ENCODE measurements at regions not wholly inside any gene's neighbourhood (a gene's known extent, or its start where the extent isn't known, plus 50 kb on each side); places are given as distances from the start of the nearest gene placed in this dataset.
A peak's percentile ranks its signal among the peaks of the same experiment; 100 is the strongest.
"Not testable (repeated sequence)": the region's sequence is repeated elsewhere in the genome, so short reads cannot be mapped to it uniquely, and the experiment has no call there.

DNA sequence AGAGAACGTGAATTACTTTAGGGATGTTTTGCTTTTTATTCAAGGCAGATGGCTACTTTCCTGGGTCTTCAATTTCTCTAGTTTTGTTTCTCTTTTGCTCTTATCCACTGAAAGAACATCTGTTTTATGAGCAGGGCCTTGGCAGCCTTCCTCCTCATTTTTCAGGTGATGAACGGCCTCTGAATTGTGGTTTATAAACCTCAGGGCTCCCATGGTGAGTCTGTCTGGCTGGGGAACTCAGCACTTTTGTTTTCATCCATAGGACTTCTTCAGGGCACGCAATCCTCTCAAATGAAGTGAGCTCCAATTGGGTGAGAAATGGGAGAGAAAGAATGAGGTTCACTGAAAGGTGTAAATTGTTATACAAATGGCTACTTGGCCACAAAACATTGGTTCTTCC, 186.4 kb upstream of the ERCC4 start:
- DNase-seq (ENCODE audit: low read depth), result no peak

DNA sequence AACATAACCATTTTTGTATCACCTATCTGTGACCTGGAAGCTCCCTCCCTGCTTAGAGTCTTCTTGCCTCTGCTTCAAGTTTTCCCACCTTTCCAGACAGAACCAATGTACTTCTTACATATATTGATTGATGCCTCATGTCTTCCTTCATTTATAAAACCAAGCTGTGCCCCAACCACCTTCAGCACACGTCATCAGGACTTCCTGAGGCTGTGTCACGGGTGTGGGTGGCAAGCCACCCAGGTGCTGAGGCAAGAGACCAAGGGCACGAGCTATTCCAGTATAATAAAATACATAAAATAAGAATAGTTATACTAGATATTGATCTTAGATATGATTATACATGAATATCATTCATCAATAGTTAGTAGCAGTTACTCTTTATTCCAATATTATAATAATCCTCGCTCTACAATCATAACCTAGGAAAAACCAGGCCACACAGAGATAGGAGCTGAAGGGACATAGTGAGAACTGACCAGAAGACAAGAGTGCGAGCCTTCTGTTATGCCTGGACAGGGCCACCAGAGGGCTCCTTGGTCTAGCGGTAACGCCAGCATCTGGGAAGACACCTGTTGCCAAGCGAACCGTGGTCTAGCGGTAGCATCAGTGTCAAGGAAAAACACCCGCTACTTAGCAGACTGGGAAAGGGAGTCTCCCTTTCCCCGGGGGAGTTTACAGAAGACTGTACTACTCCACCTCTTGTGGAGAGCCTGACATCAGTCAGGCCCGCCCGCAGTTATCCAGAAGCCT, 180.2 kb upstream of the ERCC4 start:
- DNase-seq (ENCODE audit: low read depth), result not testable (repeated sequence)

DNA sequence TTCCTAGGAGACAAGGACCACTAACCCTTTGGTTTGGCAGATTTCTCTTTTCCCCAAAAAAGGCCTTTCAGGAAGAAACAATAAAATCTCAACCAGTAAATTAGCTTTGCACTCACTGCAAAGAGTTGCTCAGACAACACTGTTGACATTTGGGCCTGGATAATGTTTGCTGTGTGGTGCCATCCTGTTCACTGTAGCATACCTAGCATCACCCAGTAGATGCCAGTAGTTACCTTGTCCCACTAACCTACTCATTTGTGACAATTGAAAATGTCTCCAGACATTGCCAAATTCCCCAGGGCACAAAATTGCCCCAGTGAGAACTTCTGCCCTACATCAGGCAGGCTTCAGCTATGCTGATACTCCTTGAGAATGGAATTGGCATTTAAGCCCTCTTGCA, 177.0 kb upstream of the ERCC4 start:
- no peak for DNase-seq (ENCODE audit: low read depth)

DNA sequence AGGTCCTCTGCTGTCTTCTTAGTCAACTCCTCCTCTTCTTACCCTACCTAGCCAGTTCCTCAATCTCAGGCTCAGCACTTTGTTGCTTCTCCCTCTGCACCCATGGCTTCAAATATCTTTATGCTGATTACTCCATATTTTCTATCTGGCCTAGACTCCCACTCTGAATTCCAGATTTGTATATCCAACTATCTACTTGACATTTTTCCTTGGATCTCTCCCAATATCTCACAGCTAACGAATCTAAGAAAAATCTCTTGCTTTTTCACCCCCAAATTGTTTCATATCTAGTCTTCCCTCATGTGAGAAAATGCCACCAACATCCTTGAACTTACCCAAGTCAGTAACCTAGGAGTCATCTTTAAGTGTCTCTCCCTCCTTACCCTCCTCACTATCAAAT, 176.4 kb upstream of the ERCC4 start:
- DNase-seq (ENCODE audit: low read depth), result no peak

DNA sequence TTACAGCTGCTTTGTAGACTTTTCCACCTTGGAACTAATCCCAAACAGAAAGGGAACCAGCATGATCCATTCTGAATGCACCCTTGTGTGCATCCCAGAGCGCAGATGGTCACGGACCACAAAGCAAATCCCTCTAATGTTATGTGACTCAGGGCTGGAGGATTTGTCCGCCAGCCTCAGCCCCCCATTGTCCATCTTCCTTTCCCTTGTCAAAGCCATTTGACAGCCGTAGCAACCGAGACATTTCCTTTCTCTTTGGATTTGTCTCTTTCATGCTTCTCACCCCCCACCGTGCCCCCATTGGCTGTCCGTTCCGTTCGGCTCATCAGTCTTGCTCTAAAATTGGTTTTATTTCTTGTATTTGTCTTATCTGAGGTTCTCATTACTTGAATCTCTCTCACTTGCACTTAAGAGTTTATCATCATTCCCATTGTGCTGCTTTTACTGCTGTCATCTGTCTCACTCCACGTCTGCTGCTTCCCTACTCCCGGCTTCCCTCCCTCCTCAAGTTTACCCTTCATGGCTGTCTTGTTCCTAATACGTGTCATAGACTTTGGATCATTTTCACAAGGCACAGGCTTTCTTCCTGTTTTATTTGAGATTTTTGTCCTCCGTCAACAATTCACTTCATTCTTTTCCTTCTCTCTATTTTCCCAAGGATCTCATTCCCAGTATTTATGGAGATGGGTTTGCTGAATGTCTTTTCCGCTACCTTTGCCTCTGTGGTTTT, 163.4 kb upstream of the ERCC4 start:
- DNase-seq (ENCODE audit: low read depth), result no peak

DNA sequence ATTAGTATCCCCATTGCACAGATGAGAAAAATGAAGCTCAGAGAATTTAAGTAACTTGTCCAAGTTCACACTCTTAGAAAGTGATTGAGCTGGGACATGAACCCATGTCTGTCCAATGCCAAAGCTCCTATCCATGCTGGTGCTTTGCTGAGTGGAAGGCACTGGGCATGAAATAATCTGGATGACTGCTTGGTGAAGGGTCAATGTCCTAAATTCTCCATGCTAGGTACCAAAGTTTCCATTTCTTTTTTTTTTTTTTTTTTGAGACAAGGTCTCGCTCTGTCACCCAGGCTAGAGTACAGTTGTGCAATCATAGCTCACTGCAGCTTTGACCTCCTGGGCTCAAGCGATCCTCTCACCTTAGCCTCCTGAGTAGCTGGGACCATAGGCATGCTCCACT, 153.6 kb upstream of the ERCC4 start:
- DNase-seq (ENCODE audit: low read depth), result no peak

DNA sequence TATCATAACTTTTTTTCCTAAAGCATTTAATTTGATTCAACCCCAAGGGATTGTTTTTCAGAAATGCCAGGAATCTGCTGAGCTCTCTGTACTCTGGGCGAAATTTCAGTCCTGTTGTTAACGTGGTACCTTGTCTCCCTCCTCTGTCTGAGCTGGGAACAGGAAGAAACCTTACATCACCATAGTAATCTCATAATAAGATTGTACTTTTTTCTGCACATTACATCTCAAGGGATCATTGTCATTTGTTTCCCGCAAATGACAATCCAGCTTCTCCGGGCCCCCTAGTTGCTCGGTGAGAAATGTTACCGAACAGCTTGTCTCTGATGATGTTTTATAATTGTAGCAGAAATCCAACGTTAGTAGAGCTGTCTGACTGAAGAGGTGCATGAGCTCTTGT, 152.7 kb upstream of the ERCC4 start:
- DNase-seq (ENCODE audit: low read depth), result no peak

DNA sequence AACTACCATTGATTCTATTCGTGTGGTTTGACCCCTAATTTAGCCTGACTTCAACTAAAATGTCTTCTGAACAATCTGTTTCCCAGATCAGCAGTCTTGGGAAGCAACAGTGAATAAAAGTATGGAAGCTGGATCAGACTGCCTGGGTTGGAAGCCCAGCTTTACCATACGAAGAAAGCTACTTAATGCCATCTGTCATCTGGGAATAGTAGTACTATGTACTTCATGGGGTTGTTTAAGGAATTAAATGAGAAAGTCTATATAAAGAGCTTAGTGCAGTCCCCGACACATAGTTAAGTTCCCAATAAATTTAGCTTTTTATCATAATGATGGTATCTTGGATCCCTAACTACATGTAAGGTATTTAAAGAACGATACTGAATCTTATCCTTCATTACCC, 151.5 kb upstream of the ERCC4 start:
- DNase-seq (ENCODE audit: low read depth), result no peak

DNA sequence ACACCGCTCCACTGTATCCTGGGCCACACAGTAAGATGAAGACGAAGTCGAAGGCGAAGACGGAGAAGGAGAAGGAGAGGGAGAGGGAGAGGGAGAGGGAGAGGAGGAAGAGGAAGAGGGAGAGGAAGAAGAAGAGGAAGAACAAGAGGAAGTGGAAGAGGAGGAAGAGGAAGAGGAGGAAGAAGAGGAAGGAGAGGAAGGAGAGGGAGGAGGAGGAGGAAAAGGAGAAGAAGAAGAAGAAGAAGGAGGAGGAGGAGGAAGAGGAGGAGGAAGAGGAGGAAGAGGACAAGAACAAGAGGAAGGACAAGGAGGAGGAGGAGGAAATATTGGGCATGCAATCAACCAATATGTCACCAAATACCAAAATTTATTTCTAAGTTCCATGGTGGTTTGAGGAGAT, 149.5 kb upstream of the ERCC4 start:
- no peak for DNase-seq (ENCODE audit: low read depth)

DNA sequence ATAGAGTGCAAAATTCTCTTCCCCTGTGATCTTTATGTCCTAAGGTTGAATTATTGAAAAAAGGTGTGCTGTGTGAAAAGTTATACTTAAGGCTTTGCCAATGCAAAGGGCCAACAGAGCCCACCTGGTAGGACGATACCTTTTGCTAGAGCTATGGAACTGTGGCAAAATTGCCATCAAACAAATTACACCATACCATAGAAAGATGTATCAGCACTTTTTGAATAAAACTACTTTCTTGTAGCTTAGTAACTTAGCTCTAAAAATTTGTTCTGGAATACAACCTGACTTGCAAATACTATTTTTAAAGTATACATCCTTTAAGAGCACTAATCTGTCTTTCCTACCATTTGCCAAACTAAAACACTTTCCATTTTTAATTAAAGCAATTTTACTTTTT, 147.2 kb upstream of the ERCC4 start:
- DNase-seq (ENCODE audit: low read depth), result no peak

DNA sequence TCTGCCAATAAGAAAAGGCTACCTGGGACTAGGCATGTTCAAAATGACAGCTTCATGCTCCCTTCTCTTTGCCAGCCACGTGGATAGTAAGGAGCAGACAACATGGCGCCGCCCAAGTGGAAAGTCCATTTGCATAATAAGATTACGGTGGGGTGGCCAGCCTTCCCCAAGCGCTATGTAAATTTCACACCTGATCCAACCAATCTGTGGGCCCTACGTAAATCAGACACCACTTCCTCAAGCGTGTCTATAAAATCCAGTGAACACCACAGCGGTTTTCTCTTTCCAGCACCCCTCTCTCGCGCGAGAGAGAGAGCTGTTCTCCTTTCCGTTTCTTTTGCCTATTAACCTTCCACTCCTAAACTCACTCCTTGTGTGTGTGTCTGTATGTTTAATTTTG, 140.3 kb upstream of the ERCC4 start:
- DNase-seq (ENCODE audit: low read depth), result no peak

DNA sequence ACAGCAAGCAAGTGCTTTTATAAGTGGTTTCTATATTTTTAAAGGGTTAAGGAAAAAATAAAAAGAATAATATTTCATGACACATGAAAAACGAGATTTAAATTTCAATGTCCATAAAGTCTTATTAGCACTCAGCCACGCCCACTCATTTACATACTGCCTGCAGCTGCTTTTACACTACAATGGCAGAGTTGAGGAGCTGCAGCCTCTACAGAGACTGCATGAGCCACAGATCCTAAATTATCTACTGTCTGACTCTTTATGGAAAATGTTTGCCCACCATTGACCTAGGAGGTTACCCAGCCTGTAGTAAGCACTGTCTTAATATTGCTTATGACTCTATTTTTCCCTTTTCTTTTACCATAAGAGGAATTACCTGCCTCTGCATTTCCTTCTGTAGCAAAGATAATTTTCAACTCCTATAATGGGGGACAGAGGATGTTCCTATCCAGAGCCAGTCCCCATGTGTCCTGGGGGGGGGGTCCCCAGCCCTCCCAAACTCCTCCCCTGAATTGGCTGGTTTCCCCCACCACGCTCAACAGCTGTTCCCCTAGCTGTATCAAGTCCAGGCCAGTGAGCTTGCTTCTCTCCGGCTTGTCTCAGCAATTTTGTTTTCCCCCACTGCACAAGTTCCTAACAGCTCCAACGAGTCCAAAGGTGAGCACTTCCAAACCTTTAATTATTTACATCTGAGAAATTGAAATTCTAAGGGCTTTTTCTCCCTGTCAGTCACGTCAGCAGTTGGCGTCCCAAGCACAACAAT, 139.4 kb upstream of the ERCC4 start:
- no peak for DNase-seq (ENCODE audit: low read depth)

DNA sequence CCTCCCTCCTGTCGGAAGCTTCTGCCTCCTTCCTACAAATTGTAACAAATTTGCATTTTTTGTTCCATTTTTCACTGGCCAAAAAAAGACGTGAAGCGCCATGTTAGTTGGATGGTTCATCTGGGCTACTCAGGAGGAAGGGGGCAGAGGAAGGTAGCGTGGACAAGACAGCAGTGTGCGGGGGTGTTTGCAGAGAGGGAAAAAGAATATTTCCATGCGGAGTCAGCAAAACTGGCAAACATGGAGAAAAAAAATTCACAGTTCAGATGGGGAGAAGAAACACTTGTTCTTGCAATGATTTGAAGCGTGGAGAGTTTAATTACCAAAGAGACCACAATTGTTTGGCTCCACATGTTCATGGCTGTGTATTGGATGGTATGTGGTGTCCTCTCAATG, 138.8 kb upstream of the ERCC4 start:
- no peak for DNase-seq (ENCODE audit: low read depth)

DNA sequence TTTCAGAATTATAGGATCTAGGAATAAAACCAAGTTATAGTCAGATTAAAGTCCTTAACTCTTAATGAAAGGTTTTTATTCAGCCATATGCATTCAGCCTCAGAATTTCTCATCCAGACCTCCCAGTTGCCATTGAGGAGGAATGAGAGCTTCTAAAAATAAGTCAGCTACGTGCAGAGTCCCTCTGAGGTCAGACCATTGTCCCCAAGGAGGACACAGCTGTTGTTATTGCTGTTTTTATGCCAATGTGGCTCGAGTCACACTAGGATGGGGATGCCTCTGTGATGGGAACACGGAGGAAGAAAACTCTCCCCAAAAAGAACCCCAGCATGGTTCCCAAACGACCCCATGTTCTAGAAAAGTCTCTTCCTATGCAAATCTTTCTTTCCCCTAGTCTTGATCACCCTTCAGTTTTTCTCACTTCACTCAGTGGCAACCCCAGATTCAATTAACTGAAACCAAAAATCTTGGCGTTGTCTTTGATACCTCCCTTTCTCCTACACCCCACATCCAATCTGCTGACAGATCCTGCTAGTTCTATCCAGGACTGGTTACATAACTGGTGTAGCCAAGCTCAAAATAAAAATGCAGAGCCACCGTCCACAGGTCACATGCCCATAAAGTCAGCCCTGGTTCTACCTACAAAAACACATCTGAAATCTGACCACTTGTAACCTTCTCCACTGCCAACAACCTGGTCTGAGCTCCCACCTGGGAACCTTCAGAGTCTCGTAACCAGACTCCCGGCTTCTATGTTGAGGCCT, 138.2 kb upstream of the ERCC4 start:
- no peak for DNase-seq (ENCODE audit: low read depth)

DNA sequence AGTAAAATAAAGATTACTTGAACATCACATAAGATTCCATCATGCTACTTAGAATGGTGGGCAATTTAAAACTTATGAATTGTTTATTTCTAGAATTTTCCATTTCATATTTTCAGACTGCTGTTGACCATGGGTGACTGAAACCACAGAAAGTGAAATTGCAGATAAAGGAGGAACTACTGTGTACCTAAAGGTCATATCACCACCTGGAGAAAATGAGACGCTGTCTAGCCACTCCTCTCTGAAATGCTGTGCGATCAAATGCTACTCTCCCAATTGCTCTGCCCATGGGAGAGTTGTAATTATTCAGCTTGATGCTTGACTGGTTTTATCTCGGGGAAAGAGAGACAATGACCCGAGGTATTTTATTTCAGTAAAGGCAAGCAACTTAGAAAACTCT, 128.9 kb upstream of the ERCC4 start:
- no peak for DNase-seq (ENCODE audit: low read depth)

DNA sequence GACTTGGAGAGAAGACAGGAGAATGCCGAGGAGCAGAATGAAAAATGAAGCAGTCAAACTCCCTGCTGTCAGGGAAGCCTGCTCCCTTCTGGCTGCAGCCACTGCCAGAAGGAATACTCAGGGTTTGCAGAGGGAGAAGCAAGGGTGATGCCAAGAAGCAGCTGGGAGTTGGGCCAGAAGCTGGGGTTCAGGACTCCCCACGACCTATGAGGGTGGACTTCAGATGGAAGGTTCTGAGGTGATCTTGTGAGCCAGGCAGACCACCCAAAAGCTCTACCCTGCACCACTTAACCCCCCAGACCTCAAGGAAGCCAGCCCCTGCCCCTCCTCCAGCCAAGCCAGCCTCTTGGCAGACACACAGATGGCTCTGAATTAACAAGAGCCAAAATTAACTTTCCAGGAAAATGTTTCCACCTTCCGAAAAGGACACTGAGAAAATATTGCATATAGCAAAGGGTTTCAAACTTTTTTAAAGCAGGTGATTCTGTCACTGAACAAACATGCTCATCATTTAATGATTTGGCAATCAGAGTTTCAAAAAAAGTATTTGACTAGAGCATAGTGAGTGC, 126.0 kb upstream of the ERCC4 start:
- no peak for DNase-seq (ENCODE audit: low read depth)

DNA sequence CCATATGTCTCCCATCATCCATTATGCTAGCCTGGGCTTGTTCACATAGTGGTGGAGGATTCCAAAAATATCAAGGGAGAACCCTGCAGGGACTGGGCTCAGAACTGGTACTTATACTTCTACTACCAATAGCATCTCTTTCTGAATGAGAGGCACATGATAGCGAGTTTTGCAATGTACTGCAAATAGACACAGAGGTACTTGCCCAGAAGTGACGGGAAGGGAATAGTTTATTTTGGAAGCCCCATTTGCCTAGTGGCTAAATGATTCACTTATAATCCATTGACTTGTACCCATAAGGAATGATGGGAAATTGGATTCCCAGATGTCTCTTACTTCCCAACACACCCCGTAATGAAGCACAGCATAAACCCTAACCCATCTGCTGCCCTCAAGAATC, 124.8 kb upstream of the ERCC4 start:
- peak; percentile 3 for DNase-seq (ENCODE audit: low read depth)

DNA sequence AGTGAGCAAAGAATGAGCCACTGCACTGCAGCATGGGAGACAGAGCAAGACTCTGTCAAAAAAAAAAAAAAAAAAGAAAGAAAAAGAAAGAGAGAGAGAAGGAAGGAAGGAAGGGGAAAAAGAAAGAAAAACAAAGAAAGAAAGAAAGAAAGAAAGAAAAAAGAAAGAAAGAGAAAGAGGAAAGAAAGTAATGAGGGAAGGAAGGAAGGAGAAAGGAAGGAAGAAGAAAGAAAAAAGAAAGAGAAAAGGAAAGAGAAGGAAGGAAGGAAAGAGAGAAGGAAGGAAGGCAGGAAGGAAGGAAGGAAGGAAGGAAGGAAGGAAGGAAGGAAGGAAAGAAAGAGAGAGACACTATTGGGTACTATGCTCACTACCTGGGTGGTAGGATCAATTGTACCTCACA, 122.2 kb upstream of the ERCC4 start:
- DNase-seq (ENCODE audit: low read depth), result no peak

DNA sequence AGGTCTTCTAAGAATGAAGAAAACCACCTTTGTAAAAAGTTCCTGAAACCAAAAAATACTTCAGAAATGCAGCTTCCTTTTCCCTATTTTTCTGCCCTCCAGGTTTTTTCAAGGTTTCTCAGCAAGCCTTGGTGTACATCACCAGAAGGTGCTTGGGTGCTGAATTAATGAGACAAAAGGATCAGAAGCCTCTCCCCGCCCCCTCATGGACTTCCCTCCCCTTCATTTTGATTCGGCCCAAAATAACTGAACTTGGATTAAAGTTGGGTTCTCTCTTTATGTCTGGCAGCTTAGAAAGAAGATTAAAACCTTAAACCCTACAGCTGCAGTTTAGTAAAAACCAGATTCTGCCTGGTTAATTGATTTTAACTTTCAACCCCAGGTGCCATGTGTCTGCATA, 121.7 kb upstream of the ERCC4 start:
- DNase-seq (ENCODE audit: low read depth), result no peak

DNA sequence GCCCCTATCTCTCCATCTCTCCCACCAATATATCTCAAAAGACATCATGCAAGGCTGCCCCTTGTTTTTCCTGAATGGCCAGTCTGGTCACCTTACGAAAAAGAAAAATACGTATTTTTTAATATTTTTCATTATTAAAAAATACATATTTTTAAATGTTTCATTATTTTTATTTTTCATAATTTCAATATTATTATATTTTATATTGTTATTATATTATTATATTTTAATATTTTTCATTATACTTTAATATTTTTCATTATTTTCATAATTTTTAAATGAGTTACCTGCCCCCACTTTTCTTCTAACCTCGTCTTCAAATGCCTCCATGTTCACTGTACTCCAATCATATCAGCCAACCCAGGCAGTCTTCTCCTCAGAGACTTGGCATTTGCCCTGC, 116.0 kb upstream of the ERCC4 start:
- no peak for DNase-seq (ENCODE audit: low read depth)

DNA sequence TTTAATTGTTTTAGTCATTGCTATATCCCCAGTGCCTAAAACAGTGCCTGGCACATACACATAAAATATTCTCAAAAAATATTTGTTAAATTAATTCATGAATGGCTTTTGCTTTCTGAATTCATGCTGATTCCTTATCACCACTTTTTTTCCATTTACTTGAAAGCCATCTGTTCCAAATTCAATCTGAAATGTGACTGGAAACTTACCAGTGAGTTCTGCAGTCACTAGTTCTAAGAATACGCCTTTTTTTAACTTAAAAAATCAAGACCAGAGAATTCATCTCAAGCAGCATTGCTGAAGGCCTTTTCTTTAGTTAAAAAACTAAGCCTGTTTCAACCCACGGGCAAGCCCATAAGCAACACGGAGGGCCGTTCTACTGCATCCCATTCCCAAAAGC, 114.0 kb upstream of the ERCC4 start:
- no peak for DNase-seq (ENCODE audit: low read depth)

DNA sequence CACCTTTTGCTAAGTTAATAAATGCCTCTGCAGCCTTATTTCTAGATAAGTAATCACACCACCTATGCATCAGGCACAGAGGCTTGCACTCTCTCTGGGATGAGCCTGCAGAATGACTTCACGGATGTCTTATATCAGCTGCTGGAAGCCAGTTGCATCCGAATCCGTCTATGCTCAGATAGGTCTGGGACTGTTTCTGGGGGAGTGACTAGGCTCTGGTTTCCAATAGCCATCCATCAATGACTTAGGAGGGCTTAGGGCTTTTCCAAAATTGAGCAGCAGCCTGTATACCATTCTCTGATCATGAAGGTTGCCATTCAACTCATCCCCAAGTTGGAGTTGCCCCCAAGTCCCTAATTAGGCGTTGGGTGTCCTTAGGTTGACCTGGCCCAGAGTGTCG, 113.3 kb upstream of the ERCC4 start:
- DNase-seq (ENCODE audit: low read depth), result no peak
